ENCODE measurements at regions not wholly inside any gene's neighbourhood (a gene's known extent, or its start where the extent isn't known, plus 50 kb on each side); places are given as distances from the start of the nearest gene placed in this dataset.

DNA sequence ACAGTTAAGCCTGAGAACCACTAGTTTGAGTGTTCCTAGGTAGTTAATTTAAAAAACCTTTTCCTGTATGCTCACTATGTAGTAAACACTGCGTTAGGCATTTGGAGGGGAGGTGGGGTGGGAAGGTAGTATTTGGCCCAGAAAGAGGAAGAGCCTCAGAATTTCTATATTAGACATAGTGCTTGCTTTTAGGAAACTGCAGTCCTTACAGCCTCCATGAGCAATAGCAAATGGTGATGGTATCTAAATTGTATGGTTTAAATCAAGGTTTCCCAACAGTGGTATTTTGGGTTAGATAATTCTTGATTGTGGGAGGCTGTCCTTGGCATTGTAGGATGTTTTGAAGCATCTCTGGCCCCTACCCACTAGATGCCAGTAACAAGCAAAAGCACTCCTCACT lies 61.5 kb upstream of the RIPOR2 start:
- TF ChIP-seq MAFK (IDR thresholded peaks at IDR 0.05; ENCODE audit: low read depth, low read length) (no peak), GTF2F1 (IDR thresholded peaks at IDR 0.05; ENCODE audit: borderline replicate concordance, low read depth, low read length) (no peak), EP300 (IDR thresholded peaks at IDR 0.05; ENCODE audit: borderline replicate concordance in 1 of 2, low read depth in 2 of 2, low read length in 2 of 2) (no peak), HDAC6 (IDR thresholded peaks at IDR 0.05; ENCODE audit: low read depth, low read length) (no peak)
- TF ChIP-seq, protein P1, sequence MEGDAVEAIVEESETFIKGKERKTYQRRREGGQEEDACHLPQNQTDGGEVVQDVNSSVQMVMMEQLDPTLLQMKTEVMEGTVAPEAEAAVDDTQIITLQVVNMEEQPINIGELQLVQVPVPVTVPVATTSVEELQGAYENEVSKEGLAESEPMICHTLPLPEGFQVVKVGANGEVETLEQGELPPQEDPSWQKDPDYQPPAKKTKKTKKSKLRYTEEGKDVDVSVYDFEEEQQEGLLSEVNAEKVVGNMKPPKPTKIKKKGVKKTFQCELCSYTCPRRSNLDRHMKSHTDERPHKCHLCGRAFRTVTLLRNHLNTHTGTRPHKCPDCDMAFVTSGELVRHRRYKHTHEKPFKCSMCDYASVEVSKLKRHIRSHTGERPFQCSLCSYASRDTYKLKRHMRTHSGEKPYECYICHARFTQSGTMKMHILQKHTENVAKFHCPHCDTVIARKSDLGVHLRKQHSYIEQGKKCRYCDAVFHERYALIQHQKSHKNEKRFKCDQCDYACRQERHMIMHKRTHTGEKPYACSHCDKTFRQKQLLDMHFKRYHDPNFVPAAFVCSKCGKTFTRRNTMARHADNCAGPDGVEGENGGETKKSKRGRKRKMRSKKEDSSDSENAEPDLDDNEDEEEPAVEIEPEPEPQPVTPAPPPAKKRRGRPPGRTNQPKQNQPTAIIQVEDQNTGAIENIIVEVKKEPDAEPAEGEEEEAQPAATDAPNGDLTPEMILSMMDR (IDR thresholded peaks at IDR 0.05; ENCODE audit: control extremely low read depth in 1 of 3, insufficient read depth in 1 of 3, low read depth in 1 of 3, low read length in 3 of 3): no peak

Measured in H1 (cell line).